Type B pancreatic cell (in vitro differentiated cells): ENCODE measurements at regions not wholly inside any gene's neighbourhood (a gene's known extent, or its start where the extent isn't known, plus 50 kb on each side); places are given as distances from the start of the nearest gene placed in this dataset.

Experiments used
- DNase-seq: peaks from one replicate; pipeline ENCODE4 v3.0.0; 2021; ENCODE audit warnings: mixed read lengths; ENCODE audit not compliant: unreplicated experiment; ENCODE audit errors: extremely low spot score
- H3K27ac Mint-ChIP-seq: 2 replicates; pipeline ENCODE4 v1.8.0; 2021; ENCODE audit warnings: mild to moderate bottlenecking, mixed read lengths
- H3K27me3 Mint-ChIP-seq: 2 replicates; pipeline ENCODE4 v1.8.0; 2021; ENCODE audit warnings: mixed read lengths
- H3K36me3 Mint-ChIP-seq: 2 replicates; pipeline ENCODE4 v1.8.0; 2021; ENCODE audit warnings: mixed read lengths
- H3K4me1 Mint-ChIP-seq: one replicate; pipeline ENCODE4 v1.8.0; 2021; ENCODE audit warnings: mixed read lengths; ENCODE audit not compliant: unreplicated experiment
- H3K4me3 Mint-ChIP-seq: 2 replicates; pipeline ENCODE4 v1.8.0; 2021; ENCODE audit warnings: mild to moderate bottlenecking, mixed read lengths
- H3K9me3 Mint-ChIP-seq: 2 replicates; pipeline ENCODE4 v1.8.0; 2021; ENCODE audit warnings: mixed read lengths
- CTCF ChIP-seq: fragments of 200-600 bp; sonication (generic); conservative IDR thresholded peaks from 2 replicates; pipeline ENCODE4 v1.5.0; 2021; ENCODE audit warnings: antibody characterized with exemption, mild to moderate bottlenecking

- no peaks in the 10 kb centered on the region for H3K36me3 Mint-ChIP-seq
- no peaks in the 10 kb centered on the region for H3K4me1 Mint-ChIP-seq
- DNase-seq: no peak
- no peaks in the 10 kb centered on the region for H3K27me3 Mint-ChIP-seq
- TF ChIP-seq CTCF: no peak
- H3K9me3 Mint-ChIP-seq: no peaks in the 10 kb centered on the region
- no peak overlapping the region for H3K4me3 Mint-ChIP-seq
- no peak overlapping the region for H3K27ac Mint-ChIP-seq
Observed at GRCh38 chr3:132874701-132875100, 152.5 kb upstream of the NPHP3 start.

DNA sequence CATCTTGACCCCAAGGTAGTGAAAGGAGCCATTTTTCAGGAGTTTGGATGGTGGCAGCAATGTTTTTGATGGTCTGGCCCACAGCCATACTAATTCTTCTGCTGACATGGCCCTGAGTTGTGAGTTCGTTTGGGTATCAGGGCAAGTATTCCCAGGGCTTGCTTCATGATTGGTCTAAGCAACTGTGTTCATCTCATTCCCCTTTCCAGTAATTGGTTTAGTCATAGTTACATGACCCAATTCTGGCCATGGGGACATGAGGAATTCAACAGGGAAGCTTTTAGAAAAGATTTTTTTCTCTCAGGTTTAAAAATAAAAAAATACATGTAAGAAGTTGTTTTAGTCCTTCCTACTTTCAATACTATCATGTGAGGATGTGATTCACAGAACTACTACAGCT is 150.5 kb upstream of the NPHP3 start:
- no peak for TF ChIP-seq CTCF
- H3K36me3 Mint-ChIP-seq: no peaks in the 10 kb centered on the region
- H3K27me3 Mint-ChIP-seq: no peaks in the 10 kb centered on the region
- no peak for DNase-seq
- H3K4me1 Mint-ChIP-seq: no peaks in the 10 kb centered on the region
- H3K27ac Mint-ChIP-seq: no peak overlapping the region
- H3K9me3 Mint-ChIP-seq: no peaks in the 10 kb centered on the region
- no peak overlapping the region for H3K4me3 Mint-ChIP-seq

GRCh38 chr3:132871956-132872355 is 149.7 kb upstream of the NPHP3 start:
- Mint-ChIP-seq H3K4me1 (no peaks in the 10 kb centered on the region), H3K27ac (no peak overlapping the region), H3K9me3 (no peaks in the 10 kb centered on the region), H3K4me3 (no peak overlapping the region), H3K27me3 (no peaks in the 10 kb centered on the region), H3K36me3 (no peaks in the 10 kb centered on the region)
- DNase-seq: no peak
- TF ChIP-seq CTCF: no peak

DNA sequence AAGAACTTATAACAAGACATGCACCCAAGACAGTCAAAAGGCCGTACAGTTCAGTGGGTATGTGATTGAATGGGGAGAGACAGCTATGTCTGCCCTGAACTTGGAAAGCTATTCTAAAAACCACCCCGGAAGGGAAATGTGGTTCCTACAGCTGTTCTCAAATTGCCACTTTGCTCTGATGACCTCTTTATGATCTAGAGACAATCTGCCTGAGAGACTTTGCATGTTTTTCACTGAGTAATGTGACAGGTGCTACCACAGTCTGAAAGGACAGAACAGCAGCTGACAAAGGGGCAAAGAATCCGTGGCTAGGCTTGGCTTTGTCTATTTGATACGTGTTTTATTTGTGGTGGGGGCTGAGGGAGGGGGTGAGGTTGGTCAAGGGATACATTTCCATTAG is 148.3 kb upstream of the NPHP3 start:
- no peak for DNase-seq
- no peak overlapping the region for H3K27ac Mint-ChIP-seq
- H3K36me3 Mint-ChIP-seq: no peaks in the 10 kb centered on the region
- no peak for TF ChIP-seq CTCF
- no peak overlapping the region for H3K4me3 Mint-ChIP-seq
- no peaks in the 10 kb centered on the region for H3K27me3 Mint-ChIP-seq
- H3K9me3 Mint-ChIP-seq: no peaks in the 10 kb centered on the region
- no peaks in the 10 kb centered on the region for H3K4me1 Mint-ChIP-seq

DNA sequence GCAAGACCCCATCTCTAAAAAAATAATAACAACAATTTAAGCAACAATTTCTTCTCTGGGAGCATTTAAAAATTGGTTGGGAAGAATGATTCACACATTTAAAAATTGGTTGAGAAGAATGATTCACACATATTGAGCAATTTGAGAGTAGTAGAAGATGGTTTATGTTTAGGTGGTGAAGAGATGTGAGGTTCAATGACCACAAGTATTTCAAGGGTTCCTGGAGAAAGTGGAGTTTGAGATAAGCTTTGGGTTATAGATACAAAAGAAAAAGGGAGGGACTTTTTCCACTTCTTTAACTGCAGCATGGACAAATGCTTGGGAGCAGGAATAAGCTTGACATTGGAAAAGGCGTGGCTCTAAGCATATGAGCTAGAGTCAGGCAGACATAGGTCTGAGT is 145.7 kb upstream of the NPHP3 start:
- H3K27ac Mint-ChIP-seq: no peak overlapping the region
- no peaks in the 10 kb centered on the region for H3K4me1 Mint-ChIP-seq
- no peaks in the 10 kb centered on the region for H3K9me3 Mint-ChIP-seq
- no peak for DNase-seq
- TF ChIP-seq CTCF: no peak
- no peak overlapping the region for H3K4me3 Mint-ChIP-seq
- no peaks in the 10 kb centered on the region for H3K27me3 Mint-ChIP-seq
- H3K36me3 Mint-ChIP-seq: no peaks in the 10 kb centered on the region

- Mint-ChIP-seq H3K4me1 (no peaks in the 10 kb centered on the region), H3K4me3 (no peak overlapping the region), H3K27ac (no peak overlapping the region), H3K36me3 (no peaks in the 10 kb centered on the region), H3K27me3 (no peaks in the 10 kb centered on the region), H3K9me3 (no peaks in the 10 kb centered on the region)
- no peak for TF ChIP-seq CTCF
- DNase-seq: no peak
Observed at GRCh38 chr3:132867526-132867925, 145.3 kb upstream of the NPHP3 start.
